GM21360 (cell line): ENCODE measurements at regions not wholly inside any gene's neighbourhood (a gene's known extent, or its start where the extent isn't known, plus 50 kb on each side); places are given as distances from the start of the nearest gene placed in this dataset.

ENCODE experiments used
- ATAC-seq: cut with Tn5 transposase; IDR thresholded peaks from one replicate; pipeline ENCODE4 v1.9.1; 2021; ENCODE audit warnings: mild to moderate bottlenecking, moderate library complexity; ENCODE audit not compliant: unreplicated experiment

DNA sequence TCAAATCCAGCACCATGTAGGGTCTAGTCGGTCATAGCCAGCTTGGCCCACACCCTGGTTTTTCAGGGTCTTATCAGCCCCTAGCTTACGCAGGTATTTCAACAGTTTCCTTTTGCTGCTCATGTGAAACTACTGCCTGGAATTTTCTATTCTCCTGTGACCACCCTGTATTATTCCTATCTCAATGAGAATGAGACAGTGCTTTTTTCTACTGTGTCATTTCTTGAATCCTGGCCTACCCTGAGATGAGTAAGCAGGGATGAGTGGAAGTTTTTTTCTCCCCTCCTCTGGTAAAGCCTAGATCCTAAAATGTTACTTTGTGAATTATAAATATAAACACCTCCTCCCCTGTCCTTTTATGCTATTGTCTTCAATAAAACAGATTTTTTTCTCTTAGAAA is 62.7 kb upstream of the ARID2 start:
- no peak for ATAC-seq

GRCh38 chr12:45667761-45668160 is 61.7 kb upstream of the ARID2 start:
- no peak for ATAC-seq

- ATAC-seq = peak; percentile 19
Measured at GRCh38 chr12:45668641-45669040, 60.9 kb upstream of the ARID2 start.

- ATAC-seq = peak; percentile 89
Measured at GRCh38 chr12:45669093-45669492, 60.4 kb upstream of the ARID2 start.

- ATAC-seq = no peak
Measured at GRCh38 chr12:45669792-45670191, 59.7 kb upstream of the ARID2 start.

- ATAC-seq = peak; percentile 46
Measured at GRCh38 chr12:45670346-45671065, 59.0 kb upstream of the ARID2 start.

- ATAC-seq = no peak
Measured at GRCh38 chr12:45671254-45671653, 58.3 kb upstream of the ARID2 start.

- ATAC-seq = no peak
Measured at GRCh38 chr12:45674181-45674977, 55.1 kb upstream of the ARID2 start.

- ATAC-seq = no peak
Measured at GRCh38 chr12:45675534-45675933, 54.0 kb upstream of the ARID2 start.
